PC-3 (cell line): ENCODE measurements at regions not wholly inside any gene's neighbourhood (a gene's known extent, or its start where the extent isn't known, plus 50 kb on each side); places are given as distances from the start of the nearest gene placed in this dataset.

Experiments
- EZH2 ChIP-seq: fragments of 300-600 bp; sonication (generic); IDR thresholded peaks from one replicate; pipeline ENCODE4 v1.6.1; 2017; ENCODE audit warnings: antibody characterized with exemption, mild to moderate bottlenecking, low read length; ENCODE audit not compliant: unreplicated experiment
- EZH2phosphoT487 ChIP-seq: fragments of 300-600 bp; sonication (generic); IDR thresholded peaks from 2 replicates; pipeline ENCODE4 v1.6.1; 2018; ENCODE audit warnings: mild to moderate bottlenecking, antibody characterized with exemption, low read length, borderline replicate concordance
- TF ChIP-seq, protein P1 (sequence below): fragments of 300-600 bp; sonication (generic); conservative IDR thresholded peaks from 2 replicates; pipeline ENCODE4 v1.5.1; 2017; ENCODE audit warnings: antibody characterized with exemption, low read depth, mild to moderate bottlenecking, low read length

DNA sequence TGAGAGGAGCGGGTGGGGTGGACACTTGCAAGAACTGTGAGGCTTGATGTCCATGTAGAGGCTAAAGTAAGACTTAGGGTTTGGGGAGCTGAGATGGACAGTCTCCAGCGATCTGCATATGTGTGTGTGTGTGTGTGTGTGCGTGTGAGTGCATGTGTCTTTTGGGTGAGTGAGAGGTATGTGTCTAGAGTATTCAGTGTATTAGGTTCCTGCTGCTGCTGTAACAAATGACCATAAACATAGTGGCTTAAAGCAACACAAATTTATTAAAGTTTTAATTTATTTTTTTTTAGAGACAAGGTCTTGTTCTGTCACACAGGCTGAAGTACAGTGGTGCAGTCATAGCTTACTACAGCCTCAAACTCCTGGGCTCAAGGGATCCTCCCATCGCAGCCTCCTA is 155.4 kb upstream of the SPRED2 start:
- TF ChIP-seq, protein P1, sequence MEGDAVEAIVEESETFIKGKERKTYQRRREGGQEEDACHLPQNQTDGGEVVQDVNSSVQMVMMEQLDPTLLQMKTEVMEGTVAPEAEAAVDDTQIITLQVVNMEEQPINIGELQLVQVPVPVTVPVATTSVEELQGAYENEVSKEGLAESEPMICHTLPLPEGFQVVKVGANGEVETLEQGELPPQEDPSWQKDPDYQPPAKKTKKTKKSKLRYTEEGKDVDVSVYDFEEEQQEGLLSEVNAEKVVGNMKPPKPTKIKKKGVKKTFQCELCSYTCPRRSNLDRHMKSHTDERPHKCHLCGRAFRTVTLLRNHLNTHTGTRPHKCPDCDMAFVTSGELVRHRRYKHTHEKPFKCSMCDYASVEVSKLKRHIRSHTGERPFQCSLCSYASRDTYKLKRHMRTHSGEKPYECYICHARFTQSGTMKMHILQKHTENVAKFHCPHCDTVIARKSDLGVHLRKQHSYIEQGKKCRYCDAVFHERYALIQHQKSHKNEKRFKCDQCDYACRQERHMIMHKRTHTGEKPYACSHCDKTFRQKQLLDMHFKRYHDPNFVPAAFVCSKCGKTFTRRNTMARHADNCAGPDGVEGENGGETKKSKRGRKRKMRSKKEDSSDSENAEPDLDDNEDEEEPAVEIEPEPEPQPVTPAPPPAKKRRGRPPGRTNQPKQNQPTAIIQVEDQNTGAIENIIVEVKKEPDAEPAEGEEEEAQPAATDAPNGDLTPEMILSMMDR, result no peak
- TF ChIP-seq EZH2phosphoT487 (no peak), EZH2 (no peak)
